Endothelial cell of umbilical vein (primary cell): ENCODE measurements at regions not wholly inside any gene's neighbourhood (a gene's known extent, or its start where the extent isn't known, plus 50 kb on each side); places are given as distances from the start of the nearest gene placed in this dataset.

Experiments used
- BruUV-seq: library from RNA; stranded (reverse); fragments of 400-500 nt; replicated peaks from 2 replicates; lab custom pipeline; 2021; lab: Mats Ljungman, UMichigan
- CTCF ChIA-PET: fragments of 300-600, 350-600 bp; sonication (Branson Sonifier 250); formaldehyde crosslinking; loops from one replicate; lab custom pipeline; 2021; ENCODE audit warnings: antibody characterized with exemption, inconsistent platforms; lab: Charles Lee
- POLR2A ChIA-PET: fragments of 300-600, 350-600 bp; sonication (Branson Sonifier 250); formaldehyde crosslinking; loops from one replicate; lab custom pipeline; 2021; ENCODE audit warnings: antibody characterized with exemption, inconsistent platforms; lab: Charles Lee
- DNase-seq: peaks from one replicate; pipeline ENCODE4 v3.0.0-alpha.2; 2011; ENCODE audit warnings: low read depth, low spot score
- FAIRE-seq: peaks from 2 replicates; lab custom pipeline; 2011; peaks lifted over from hg19 to GRCh38; lab: Jason Lieb, UNC
- H2AFZ ChIP-seq: 2 replicates; pipeline ENCODE4 v1.6.0; 2012; ENCODE audit warnings: low read depth, low read length, control low read depth, inconsistent platforms
- H3K27ac ChIP-seq: 2 replicates; pipeline ENCODE4 v1.5.1; 2011; ENCODE audit warnings: low read depth, mild to moderate bottlenecking, control low read depth, low read length, moderate library complexity; ENCODE audit not compliant: insufficient read depth
- H3K27me3 ChIP-seq, 2 experiments: 2 replicates each; pipeline versions ENCODE4 v1.6.0 to v1.6.1; 2011; ENCODE audit warnings: low read length in 2 of 2, mixed read lengths in 1 of 2; ENCODE audit not compliant: control insufficient read depth in 2 of 2, insufficient read depth in 2 of 2
- H3K36me3 ChIP-seq, 2 experiments: 2 replicates in 1 of 2; 3 replicates in 1 of 2; pipeline ENCODE4 v1.5.1; 2011; ENCODE audit warnings: low read length in 2 of 2, mild to moderate bottlenecking in 1 of 2, moderate library complexity in 1 of 2; ENCODE audit not compliant: control insufficient read depth in 2 of 2, insufficient read depth in 2 of 2; ENCODE audit errors: extremely low read depth in 1 of 2
- H3K4me1 ChIP-seq: 3 replicates; pipeline ENCODE4 v1.5.1; 2011; ENCODE audit warnings: mild to moderate bottlenecking, low read length; ENCODE audit not compliant: control insufficient read depth, insufficient read depth; ENCODE audit errors: extremely low read depth
- H3K4me2 ChIP-seq: 2 replicates; pipeline ENCODE4 v1.6.1; 2011; ENCODE audit warnings: low read length, control low read depth, mixed read lengths; ENCODE audit not compliant: insufficient read depth
- H3K4me3 ChIP-seq, 3 experiments: fragments of 200-600 bp in 1 of 3; sonication (generic), shearing (Covaris generic) in 1 of 3; replicated peaks in 1 of 3; 2 replicates each; pipeline ENCODE4 v1.5.1; 2011 to 2016; ENCODE audit warnings: control low read depth in 3 of 3, low read length in 3 of 3, mild to moderate bottlenecking in 2 of 3, inconsistent platforms in 1 of 3, low read depth in 1 of 3, moderate library complexity in 1 of 3; ENCODE audit not compliant: insufficient read depth in 1 of 3
- H3K79me2 ChIP-seq: 2 replicates; pipeline ENCODE4 v1.6.0; 2012; ENCODE audit warnings: low read length, inconsistent platforms; ENCODE audit not compliant: control insufficient read depth, insufficient read depth
- H3K9ac ChIP-seq: replicated peaks from 2 replicates; pipeline ENCODE3; 2011; ENCODE audit warnings: low read length, control low read depth; ENCODE audit not compliant: insufficient read depth; ENCODE audit errors: extremely low read depth
- H3K9me1 ChIP-seq: replicated peaks from 3 replicates; pipeline ENCODE4 v1.6.0; 2011; ENCODE audit warnings: mild to moderate bottlenecking, low read length; ENCODE audit not compliant: control insufficient read depth, insufficient read depth; ENCODE audit errors: extremely low read depth
- H3K9me3 ChIP-seq: replicated peaks from 2 replicates; pipeline ENCODE4 v1.5.1; 2012; ENCODE audit warnings: low read length, inconsistent platforms; ENCODE audit not compliant: control insufficient read depth, insufficient read depth
- H4K20me1 ChIP-seq: replicated peaks from 2 replicates; pipeline ENCODE3; 2011; ENCODE audit warnings: mild to moderate bottlenecking, low read length; ENCODE audit not compliant: control insufficient read depth, insufficient read depth; ENCODE audit errors: extremely low read depth
- EZH2 ChIP-seq: IDR thresholded peaks from 2 replicates; pipeline ENCODE4 v1.6.1; 2012; ENCODE audit warnings: borderline replicate concordance, low read depth, mild to moderate bottlenecking, moderate library complexity, low read length, inconsistent platforms; ENCODE audit not compliant: severe bottlenecking
- FOS ChIP-seq: IDR thresholded peaks from 2 replicates; pipeline ENCODE4 v1.6.1; 2011; ENCODE audit warnings: mild to moderate bottlenecking, low read length, moderate library complexity, borderline replicate concordance; ENCODE audit not compliant: insufficient read depth
- GATA2 ChIP-seq: IDR thresholded peaks from 2 replicates; pipeline ENCODE4 v1.7.0; 2011; ENCODE audit warnings: low read depth, mild to moderate bottlenecking, moderate library complexity, mixed read lengths, low read length; ENCODE audit not compliant: insufficient read length, insufficient read depth
- JUN ChIP-seq: IDR thresholded peaks from 2 replicates; pipeline ENCODE4 v1.6.1; 2011; ENCODE audit warnings: borderline replicate concordance, low read depth; ENCODE audit not compliant: insufficient read length, insufficient read depth
- MAX ChIP-seq: IDR thresholded peaks from 2 replicates; pipeline ENCODE4 v1.6.1; 2011; ENCODE audit not compliant: insufficient read depth, insufficient read length
- MYC ChIP-seq: IDR thresholded peaks from one replicate; pipeline ENCODE4 v1.6.1; 2011; ENCODE audit warnings: mild to moderate bottlenecking, low read depth, low read length
- POLR2A ChIP-seq: IDR thresholded peaks from 2 replicates; pipeline ENCODE4 v1.6.1; 2012; ENCODE audit warnings: low read depth, mild to moderate bottlenecking, control low read depth, low read length
- POLR2AphosphoS5 ChIP-seq: IDR thresholded peaks from 2 replicates; pipeline ENCODE4 v1.6.1; 2012; ENCODE audit warnings: low read depth, mild to moderate bottlenecking, control low read depth, low read length, moderate library complexity; ENCODE audit not compliant: insufficient read depth
- dilution Hi-C: fragments of 300-500 bp; cut with MboI; formaldehyde crosslinking; loops from one replicate; pipeline ENCODE4 v1.15.0; 2019; ENCODE audit warnings: low sequenced_read_pairs; ENCODE audit not compliant: extremely low pct_ligation_motif_present
- intact Hi-C: fragments of 100-400 bp; cut with micrococcal nuclease; formaldehyde crosslinking; loops from one replicate; pipeline ENCODE4 v1.10.0; 2022
- TF ChIP-seq, protein P1 (sequence below), 2 donors: IDR thresholded peaks; 1 replicate in 1 of 2; 2 replicates in 1 of 2; pipeline ENCODE4 v1.5.1; 2011; ENCODE audit warnings: low read length in 2 of 2, mild to moderate bottlenecking in 2 of 2, moderate library complexity in 2 of 2, control low read depth in 1 of 2, inconsistent platforms in 1 of 2, low read depth in 1 of 2; ENCODE audit not compliant: insufficient read depth in 1 of 2; ENCODE audit errors: extremely low read depth in 1 of 2

GRCh38 chr12:111184161-111184560 is 184.7 kb downstream of the PHETA1 start:
- Histone ChIP-seq H3K9ac (no peak overlapping the region), H3K9me3 (no peaks in the 10 kb centered on the region), H3K27me3 (no peaks in the 10 kb centered on the region), H4K20me1 (no peaks in the 10 kb centered on the region), H3K36me3 (no peaks in the 10 kb centered on the region), H3K4me3 (no peak overlapping the region), H3K27ac (no peak overlapping the region), H2AFZ (no peak overlapping the region), H3K4me2 (no peak overlapping the region), H3K4me1 (no peaks in the 10 kb centered on the region), H3K9me1 (no peaks in the 10 kb centered on the region), H3K79me2 (no peaks in the 10 kb centered on the region)
- TF ChIP-seq EZH2 (no peak), JUN (no peak), MAX (no peak), FOS (no peak), POLR2A (no peak), MYC (no peak), GATA2 (no peak), POLR2AphosphoS5 (no peak)
- TF ChIP-seq, protein P1, sequence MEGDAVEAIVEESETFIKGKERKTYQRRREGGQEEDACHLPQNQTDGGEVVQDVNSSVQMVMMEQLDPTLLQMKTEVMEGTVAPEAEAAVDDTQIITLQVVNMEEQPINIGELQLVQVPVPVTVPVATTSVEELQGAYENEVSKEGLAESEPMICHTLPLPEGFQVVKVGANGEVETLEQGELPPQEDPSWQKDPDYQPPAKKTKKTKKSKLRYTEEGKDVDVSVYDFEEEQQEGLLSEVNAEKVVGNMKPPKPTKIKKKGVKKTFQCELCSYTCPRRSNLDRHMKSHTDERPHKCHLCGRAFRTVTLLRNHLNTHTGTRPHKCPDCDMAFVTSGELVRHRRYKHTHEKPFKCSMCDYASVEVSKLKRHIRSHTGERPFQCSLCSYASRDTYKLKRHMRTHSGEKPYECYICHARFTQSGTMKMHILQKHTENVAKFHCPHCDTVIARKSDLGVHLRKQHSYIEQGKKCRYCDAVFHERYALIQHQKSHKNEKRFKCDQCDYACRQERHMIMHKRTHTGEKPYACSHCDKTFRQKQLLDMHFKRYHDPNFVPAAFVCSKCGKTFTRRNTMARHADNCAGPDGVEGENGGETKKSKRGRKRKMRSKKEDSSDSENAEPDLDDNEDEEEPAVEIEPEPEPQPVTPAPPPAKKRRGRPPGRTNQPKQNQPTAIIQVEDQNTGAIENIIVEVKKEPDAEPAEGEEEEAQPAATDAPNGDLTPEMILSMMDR (IDR thresholded peaks at IDR 0.05; ENCODE audit: extremely low read depth in 1 of 2, insufficient read depth in 1 of 2, low read depth in 1 of 2, low read length in 2 of 2) = no peak
- DNase-seq (no peak), FAIRE-seq (no peak)
- CTCF ChIA-PET = interaction anchor here (1.0 kb wide), 2 partner anchors 10 to 16 kb away, joined by 3 read pairs; no protein-coding TSS in a partner anchor
- dilution Hi-C loops = no loop called here
- POLR2A ChIA-PET = interaction anchor here (0.6 kb wide), 1 partner anchor 82 kb away, joined by 3 read pairs; no protein-coding TSS in a partner anchor
- no TSS peak for BruUV-seq
- intact Hi-C loops = no loop called here
